Karpas-422 (cell line): ENCODE measurements at regions not wholly inside any gene's neighbourhood (a gene's known extent, or its start where the extent isn't known, plus 50 kb on each side); places are given as distances from the start of the nearest gene placed in this dataset.

Source experiments
- DNase-seq: peaks from one replicate; pipeline ENCODE4 v3.0.0-alpha.2; 2015
- H2AFZ ChIP-seq: fragments of 200-600 bp; sonication (generic); 2 replicates; pipeline ENCODE4 v1.6.1; 2014; ENCODE audit warnings: antibody characterized with exemption, low read length, mixed read lengths
- H3K27ac ChIP-seq: fragments of 200-600 bp; sonication (generic); 2 replicates; pipeline ENCODE4 v1.5.1; 2014; ENCODE audit warnings: mild to moderate bottlenecking, low read length, moderate library complexity
- H3K27me3 ChIP-seq: fragments of 200-600 bp; sonication (generic); 2 replicates; pipeline ENCODE4 v1.6.1; 2014; ENCODE audit warnings: low read length, mixed read lengths
- H3K36me3 ChIP-seq: fragments of 200-600 bp; sonication (generic); 2 replicates; pipeline ENCODE4 v1.6.1; 2014; ENCODE audit warnings: low read length, mixed read lengths; ENCODE audit not compliant: insufficient read depth
- H3K4me1 ChIP-seq: fragments of 200-600 bp; sonication (generic); 2 replicates; pipeline ENCODE4 v1.6.1; 2014; ENCODE audit warnings: mild to moderate bottlenecking, low read length, mixed read lengths
- H3K4me2 ChIP-seq: fragments of 200-600 bp; sonication (generic); 2 replicates; pipeline ENCODE4 v1.6.1; 2014; ENCODE audit warnings: low read length, low read depth, mild to moderate bottlenecking; ENCODE audit not compliant: poor library complexity, severe bottlenecking
- H3K4me3 ChIP-seq: fragments of 200-600 bp; sonication (generic); 2 replicates; pipeline ENCODE4 v1.5.1; 2014; ENCODE audit warnings: mild to moderate bottlenecking, antibody characterized with exemption, low read length, mixed read lengths
- H3K79me2 ChIP-seq: fragments of 200-600 bp; sonication (generic); 2 replicates; pipeline ENCODE4 v1.6.1; 2014; ENCODE audit warnings: mild to moderate bottlenecking, low read length, mixed read lengths
- H3K9ac ChIP-seq: fragments of 200-600 bp; sonication (generic); 2 replicates; pipeline ENCODE4 v1.6.0; 2014; ENCODE audit warnings: low read length
- H3K9me2 ChIP-seq: fragments of 200-600 bp; sonication (generic), shearing (Covaris generic); replicated peaks from 2 replicates; pipeline ENCODE4 v1.6.0; 2014; ENCODE audit warnings: mild to moderate bottlenecking, low read length, moderate library complexity; ENCODE audit not compliant: insufficient read depth
- H3K9me3 ChIP-seq: fragments of 300-700, 200-600 bp; sonication (generic); 2 replicates; pipeline ENCODE4 v1.6.1; 2014; ENCODE audit warnings: low read length, mixed read lengths
- H4K20me1 ChIP-seq: fragments of 200-600 bp; sonication (generic); 2 replicates; pipeline ENCODE4 v1.6.1; 2014; ENCODE audit warnings: mild to moderate bottlenecking, antibody characterized with exemption, low read length, low read depth; ENCODE audit not compliant: insufficient read depth

GRCh38 chr5:64026493-64026892 is 64.2 kb upstream of the HTR1A start:
- Histone ChIP-seq H3K9me2 (no peaks in the 10 kb centered on the region), H2AFZ (no peak overlapping the region), H3K4me3 (no peak overlapping the region), H3K27me3 (no peaks in the 10 kb centered on the region), H3K79me2 (no peaks in the 10 kb centered on the region), H3K4me2 (no peak overlapping the region), H3K9me3 (no peaks in the 10 kb centered on the region; the same call in 1 of the 2 replicates), H3K4me1 (no peaks in the 10 kb centered on the region), H3K36me3 (no peaks in the 10 kb centered on the region), H3K9ac (no peak overlapping the region), H4K20me1 (no peaks in the 10 kb centered on the region), H3K27ac (no peak overlapping the region)
- no peak for DNase-seq

- H3K79me2 ChIP-seq, result no peaks in the 10 kb centered on the region
- H3K36me3 ChIP-seq, result no peaks in the 10 kb centered on the region
- no peaks in the 10 kb centered on the region for H3K9me3 ChIP-seq
- no peak overlapping the region for H3K27ac ChIP-seq
- H3K4me3 ChIP-seq, result no peak overlapping the region
- H3K27me3 ChIP-seq, result no peaks in the 10 kb centered on the region
- no peak overlapping the region for H3K9ac ChIP-seq
- H3K4me2 ChIP-seq, result no peak overlapping the region
- H3K4me1 ChIP-seq, result no peaks in the 10 kb centered on the region
- H2AFZ ChIP-seq, result no peak overlapping the region
- no peaks in the 10 kb centered on the region for H3K9me2 ChIP-seq
- no peaks in the 10 kb centered on the region for H4K20me1 ChIP-seq
- DNase-seq, result no peak
These were observed 57.5 kb upstream of the HTR1A start for GRCh38 chr5:64019746-64020145.

GRCh38 chr5:64018966-64019365 is 56.7 kb upstream of the HTR1A start:
- no peak overlapping the region for H3K4me2 ChIP-seq
- H3K27me3 ChIP-seq, result no peaks in the 10 kb centered on the region
- no peak overlapping the region for H3K4me3 ChIP-seq
- no peaks in the 10 kb centered on the region for H3K79me2 ChIP-seq
- H3K9me3 ChIP-seq, result no peaks in the 10 kb centered on the region
- no peak for DNase-seq
- no peak overlapping the region for H2AFZ ChIP-seq
- no peaks in the 10 kb centered on the region for H3K4me1 ChIP-seq
- no peaks in the 10 kb centered on the region for H4K20me1 ChIP-seq
- no peaks in the 10 kb centered on the region for H3K9me2 ChIP-seq
- no peaks in the 10 kb centered on the region for H3K36me3 ChIP-seq
- no peak overlapping the region for H3K27ac ChIP-seq
- H3K9ac ChIP-seq, result no peak overlapping the region

GRCh38 chr5:64015824-64016223 is 53.6 kb upstream of the HTR1A start:
- Histone ChIP-seq H3K79me2 (no peaks in the 10 kb centered on the region), H3K9ac (no peak overlapping the region), H3K4me3 (no peak overlapping the region)

More at GRCh38 chr5:64015824-64016223, 53.6 kb upstream of the HTR1A start:
- DNase-seq, result no peak
- H2AFZ ChIP-seq, result no peak overlapping the region
- H3K9me3 ChIP-seq, result no peaks in the 10 kb centered on the region
- H3K4me1 ChIP-seq, result no peaks in the 10 kb centered on the region
- H3K4me2 ChIP-seq, result no peak overlapping the region
- no peak overlapping the region for H3K27ac ChIP-seq
- no peaks in the 10 kb centered on the region for H3K27me3 ChIP-seq
- no peaks in the 10 kb centered on the region for H3K9me2 ChIP-seq
- H3K36me3 ChIP-seq, result no peaks in the 10 kb centered on the region
- H4K20me1 ChIP-seq, result no peaks in the 10 kb centered on the region
